Liver (tissue), 8 donors: ENCODE measurements at regions not wholly inside any gene's neighbourhood (a gene's known extent, or its start where the extent isn't known, plus 50 kb on each side); places are given as distances from the start of the nearest gene placed in this dataset.

Experiments
- DNase-seq: peaks from one replicate; pipeline ENCODE4 v3.0.0-alpha.2; 2017; ENCODE audit warnings: low spot score
- H3K27ac ChIP-seq, 2 donors: one replicate each; pipeline ENCODE4 v1.7.0; 2013; ENCODE audit warnings: inconsistent platforms in 2 of 2, low read length in 2 of 2, control low read depth in 1 of 2, low read depth in 1 of 2, mild to moderate bottlenecking in 1 of 2
- H3K27me3 ChIP-seq, 4 donors: one replicate each; pipeline versions ENCODE4 v1.6.1 to v1.7.0; 2013; ENCODE audit warnings: low read length in 3 of 4, inconsistent platforms in 1 of 4, mild to moderate bottlenecking in 1 of 4, moderate library complexity in 1 of 4; ENCODE audit not compliant: control insufficient read depth in 4 of 4, insufficient read depth in 4 of 4
- H3K36me3 ChIP-seq, 4 donors: one replicate each; pipeline versions ENCODE4 v1.6.1 to v1.7.0; 2013; ENCODE audit warnings: low read length in 3 of 4, mild to moderate bottlenecking in 3 of 4, low read depth in 1 of 4, moderate library complexity in 1 of 4; ENCODE audit not compliant: control insufficient read depth in 4 of 4, insufficient read depth in 3 of 4
- H3K4me1 ChIP-seq, 4 donors: one replicate each; pipeline versions ENCODE4 v1.6.1 to v1.7.0; 2013; ENCODE audit warnings: low read length in 3 of 4, mild to moderate bottlenecking in 3 of 4, moderate library complexity in 1 of 4; ENCODE audit not compliant: control insufficient read depth in 4 of 4, insufficient read depth in 4 of 4
- H3K4me3 ChIP-seq, 3 donors: one replicate each; pipeline versions ENCODE4 v1.6.1 to v1.7.0; 2013; ENCODE audit warnings: low read length in 3 of 3, control low read depth in 1 of 3, low read depth in 1 of 3, mild to moderate bottlenecking in 1 of 3
- H3K9ac ChIP-seq, 2 donors: one replicate each; pipeline ENCODE4 v1.7.0; 2013; ENCODE audit warnings: low read length in 2 of 2, mild to moderate bottlenecking in 2 of 2, moderate library complexity in 2 of 2, control low read depth in 1 of 2, low read depth in 1 of 2
- H3K9me3 ChIP-seq, 4 donors: one replicate each; pipeline versions ENCODE4 v1.6.1 to v1.7.0; 2013; ENCODE audit warnings: low read length in 3 of 4; ENCODE audit not compliant: control insufficient read depth in 4 of 4
- EGR1 ChIP-seq, 2 donors: IDR thresholded peaks; 2 replicates each; pipeline ENCODE4 v1.6.1; 2016 to 2018; ENCODE audit warnings: antibody characterized with exemption in 2 of 2, low read depth in 2 of 2
- FOXA1 ChIP-seq: IDR thresholded peaks from 2 replicates; pipeline ENCODE4 v1.6.1; 2016; ENCODE audit warnings: antibody characterized with exemption
- FOXA2 ChIP-seq: IDR thresholded peaks from 2 replicates; pipeline ENCODE4 v1.6.1; 2016; ENCODE audit warnings: antibody characterized with exemption
- GABPA ChIP-seq, 2 donors: IDR thresholded peaks in 1 of 2; conservative IDR thresholded peaks in 1 of 2; 2 replicates each; pipeline ENCODE4 v1.6.1; 2016; ENCODE audit warnings: antibody characterized with exemption in 2 of 2, mild to moderate bottlenecking in 1 of 2, moderate library complexity in 1 of 2
- HNF4A ChIP-seq, 2 donors: conservative IDR thresholded peaks; 2 replicates each; pipeline ENCODE4 v1.6.1; 2016; ENCODE audit warnings: antibody characterized with exemption in 2 of 2, mild to moderate bottlenecking in 2 of 2
- HNF4G ChIP-seq: IDR thresholded peaks from 2 replicates; pipeline ENCODE4 v1.6.1; 2016; ENCODE audit warnings: antibody characterized with exemption
- JUND ChIP-seq, 2 donors: IDR thresholded peaks; 2 replicates each; pipeline ENCODE4 v1.6.1; 2016; ENCODE audit warnings: antibody characterized with exemption in 2 of 2
- NR2F2 ChIP-seq: IDR thresholded peaks from 2 replicates; pipeline ENCODE4 v1.6.1; 2016; ENCODE audit warnings: antibody characterized with exemption
- RAD21 ChIP-seq, 2 donors: IDR thresholded peaks; 2 replicates each; pipeline ENCODE4 v1.6.1; 2016; ENCODE audit warnings: antibody characterized with exemption in 2 of 2, mild to moderate bottlenecking in 2 of 2
- RXRA ChIP-seq, 2 donors: IDR thresholded peaks; 2 replicates each; pipeline ENCODE4 v1.6.1; 2017 to 2018; ENCODE audit warnings: antibody characterized with exemption in 2 of 2, mild to moderate bottlenecking in 1 of 2
- SP1 ChIP-seq: IDR thresholded peaks from 2 replicates; pipeline ENCODE4 v1.6.1; 2018; ENCODE audit warnings: antibody characterized with exemption, mild to moderate bottlenecking
- TAF1 ChIP-seq: conservative IDR thresholded peaks from 2 replicates; pipeline ENCODE4 v1.6.1; 2016; ENCODE audit warnings: antibody characterized with exemption, mild to moderate bottlenecking
- YY1 ChIP-seq: IDR thresholded peaks from 2 replicates; pipeline ENCODE4 v1.6.1; 2016; ENCODE audit warnings: antibody characterized with exemption, mild to moderate bottlenecking
- WGBS: extraction: QIAGEN DNeasy Blood & Tissue Kit; methylation state at CpG from one replicate; pipeline ENCODE4 v1.1.7; 2013; 5-methylcytosine and 5-hydroxymethylcytosine counted together
- TF ChIP-seq, protein P1 (sequence below): IDR thresholded peaks from 2 replicates; pipeline ENCODE4 v1.6.1; 2016; ENCODE audit warnings: antibody characterized with exemption
- TF ChIP-seq, protein P2 (sequence below): IDR thresholded peaks from 2 replicates; pipeline ENCODE4 v1.6.1; 2016; ENCODE audit warnings: antibody characterized with exemption, mild to moderate bottlenecking
- TF ChIP-seq, protein P3 (sequence below): fragments of 150-350 bp; IDR thresholded peaks from 2 replicates; pipeline ENCODE4 v1.5.1; 2017; ENCODE audit warnings: improper control_type of control experiment, low read depth, low read length; ENCODE audit not compliant: missing input control
- TF ChIP-seq, protein P4 (sequence below): IDR thresholded peaks from 2 replicates; pipeline ENCODE4 v1.6.1; 2016; ENCODE audit warnings: antibody characterized with exemption
- TF ChIP-seq, protein P5 (sequence below): IDR thresholded peaks from 2 replicates; pipeline ENCODE4 v1.6.1; 2016; ENCODE audit warnings: antibody characterized with exemption
- donor health status: healthy.
- donor health status: healthy.
- donor health status: healthy.
- donor health status: healthy.
- donor health status: healthy.

DNA sequence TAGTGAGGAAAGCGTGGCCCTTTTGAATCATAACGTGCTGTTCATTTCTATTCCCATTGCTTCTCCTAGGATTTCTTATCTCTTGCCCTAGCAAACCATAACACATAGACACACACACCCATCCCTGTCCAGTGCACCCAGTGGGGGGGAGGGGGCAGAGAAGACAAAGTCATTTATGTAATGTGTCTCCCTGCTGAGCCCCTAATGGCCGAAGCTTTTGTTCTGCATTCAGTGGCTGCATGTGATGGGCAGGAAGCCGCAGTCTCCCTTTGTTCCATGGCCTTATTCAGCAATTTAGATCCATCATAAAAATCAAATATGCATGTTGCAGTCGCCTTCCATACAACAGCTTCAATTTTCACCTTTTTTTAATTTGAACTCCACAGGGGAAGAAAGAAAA is 325.4 kb downstream of the ZFHX3 start:
- 88% methylated on average over 5 of the region's 5 CpGs for WGBS
- no peaks in the 10 kb centered on the region for H3K36me3 ChIP-seq
- H3K27ac ChIP-seq, result no peak overlapping the region
- H3K9me3 ChIP-seq, result no peaks in the 10 kb centered on the region
- DNase-seq, result no peak
- no peaks in the 10 kb centered on the region for H3K27me3 ChIP-seq
- H3K9ac ChIP-seq, result no peak overlapping the region
- TF ChIP-seq HNF4G (no peak), TAF1 (no peak), FOXA2 (no peak), EGR1 (IDR thresholded peaks at IDR 0.05; ENCODE audit: low read depth in 2 of 2) (no peak), YY1 (no peak), HNF4A (conservative IDR thresholded peaks at IDR 0.05) (no peak), GABPA (IDR thresholded peaks at IDR 0.05 in 1 of 2, conservative IDR thresholded peaks at IDR 0.05 in 1 of 2) (no peak), JUND (IDR thresholded peaks at IDR 0.05) (no peak), FOXA1 (no peak), NR2F2 (no peak), RXRA (IDR thresholded peaks at IDR 0.05) (no peak), RAD21 (IDR thresholded peaks at IDR 0.05) (no peak)
- TF ChIP-seq, protein P1, sequence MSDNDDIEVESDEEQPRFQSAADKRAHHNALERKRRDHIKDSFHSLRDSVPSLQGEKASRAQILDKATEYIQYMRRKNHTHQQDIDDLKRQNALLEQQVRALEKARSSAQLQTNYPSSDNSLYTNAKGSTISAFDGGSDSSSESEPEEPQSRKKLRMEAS, result no peak
- TF ChIP-seq, protein P2, sequence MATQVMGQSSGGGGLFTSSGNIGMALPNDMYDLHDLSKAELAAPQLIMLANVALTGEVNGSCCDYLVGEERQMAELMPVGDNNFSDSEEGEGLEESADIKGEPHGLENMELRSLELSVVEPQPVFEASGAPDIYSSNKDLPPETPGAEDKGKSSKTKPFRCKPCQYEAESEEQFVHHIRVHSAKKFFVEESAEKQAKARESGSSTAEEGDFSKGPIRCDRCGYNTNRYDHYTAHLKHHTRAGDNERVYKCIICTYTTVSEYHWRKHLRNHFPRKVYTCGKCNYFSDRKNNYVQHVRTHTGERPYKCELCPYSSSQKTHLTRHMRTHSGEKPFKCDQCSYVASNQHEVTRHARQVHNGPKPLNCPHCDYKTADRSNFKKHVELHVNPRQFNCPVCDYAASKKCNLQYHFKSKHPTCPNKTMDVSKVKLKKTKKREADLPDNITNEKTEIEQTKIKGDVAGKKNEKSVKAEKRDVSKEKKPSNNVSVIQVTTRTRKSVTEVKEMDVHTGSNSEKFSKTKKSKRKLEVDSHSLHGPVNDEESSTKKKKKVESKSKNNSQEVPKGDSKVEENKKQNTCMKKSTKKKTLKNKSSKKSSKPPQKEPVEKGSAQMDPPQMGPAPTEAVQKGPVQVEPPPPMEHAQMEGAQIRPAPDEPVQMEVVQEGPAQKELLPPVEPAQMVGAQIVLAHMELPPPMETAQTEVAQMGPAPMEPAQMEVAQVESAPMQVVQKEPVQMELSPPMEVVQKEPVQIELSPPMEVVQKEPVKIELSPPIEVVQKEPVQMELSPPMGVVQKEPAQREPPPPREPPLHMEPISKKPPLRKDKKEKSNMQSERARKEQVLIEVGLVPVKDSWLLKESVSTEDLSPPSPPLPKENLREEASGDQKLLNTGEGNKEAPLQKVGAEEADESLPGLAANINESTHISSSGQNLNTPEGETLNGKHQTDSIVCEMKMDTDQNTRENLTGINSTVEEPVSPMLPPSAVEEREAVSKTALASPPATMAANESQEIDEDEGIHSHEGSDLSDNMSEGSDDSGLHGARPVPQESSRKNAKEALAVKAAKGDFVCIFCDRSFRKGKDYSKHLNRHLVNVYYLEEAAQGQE, result no peak
- TF ChIP-seq, protein P3, sequence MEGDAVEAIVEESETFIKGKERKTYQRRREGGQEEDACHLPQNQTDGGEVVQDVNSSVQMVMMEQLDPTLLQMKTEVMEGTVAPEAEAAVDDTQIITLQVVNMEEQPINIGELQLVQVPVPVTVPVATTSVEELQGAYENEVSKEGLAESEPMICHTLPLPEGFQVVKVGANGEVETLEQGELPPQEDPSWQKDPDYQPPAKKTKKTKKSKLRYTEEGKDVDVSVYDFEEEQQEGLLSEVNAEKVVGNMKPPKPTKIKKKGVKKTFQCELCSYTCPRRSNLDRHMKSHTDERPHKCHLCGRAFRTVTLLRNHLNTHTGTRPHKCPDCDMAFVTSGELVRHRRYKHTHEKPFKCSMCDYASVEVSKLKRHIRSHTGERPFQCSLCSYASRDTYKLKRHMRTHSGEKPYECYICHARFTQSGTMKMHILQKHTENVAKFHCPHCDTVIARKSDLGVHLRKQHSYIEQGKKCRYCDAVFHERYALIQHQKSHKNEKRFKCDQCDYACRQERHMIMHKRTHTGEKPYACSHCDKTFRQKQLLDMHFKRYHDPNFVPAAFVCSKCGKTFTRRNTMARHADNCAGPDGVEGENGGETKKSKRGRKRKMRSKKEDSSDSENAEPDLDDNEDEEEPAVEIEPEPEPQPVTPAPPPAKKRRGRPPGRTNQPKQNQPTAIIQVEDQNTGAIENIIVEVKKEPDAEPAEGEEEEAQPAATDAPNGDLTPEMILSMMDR, result no peak
- TF ChIP-seq, protein P4, sequence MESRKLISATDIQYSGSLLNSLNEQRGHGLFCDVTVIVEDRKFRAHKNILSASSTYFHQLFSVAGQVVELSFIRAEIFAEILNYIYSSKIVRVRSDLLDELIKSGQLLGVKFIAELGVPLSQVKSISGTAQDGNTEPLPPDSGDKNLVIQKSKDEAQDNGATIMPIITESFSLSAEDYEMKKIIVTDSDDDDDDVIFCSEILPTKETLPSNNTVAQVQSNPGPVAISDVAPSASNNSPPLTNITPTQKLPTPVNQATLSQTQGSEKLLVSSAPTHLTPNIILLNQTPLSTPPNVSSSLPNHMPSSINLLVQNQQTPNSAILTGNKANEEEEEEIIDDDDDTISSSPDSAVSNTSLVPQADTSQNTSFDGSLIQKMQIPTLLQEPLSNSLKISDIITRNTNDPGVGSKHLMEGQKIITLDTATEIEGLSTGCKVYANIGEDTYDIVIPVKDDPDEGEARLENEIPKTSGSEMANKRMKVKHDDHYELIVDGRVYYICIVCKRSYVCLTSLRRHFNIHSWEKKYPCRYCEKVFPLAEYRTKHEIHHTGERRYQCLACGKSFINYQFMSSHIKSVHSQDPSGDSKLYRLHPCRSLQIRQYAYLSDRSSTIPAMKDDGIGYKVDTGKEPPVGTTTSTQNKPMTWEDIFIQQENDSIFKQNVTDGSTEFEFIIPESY, result no peak
- TF ChIP-seq, protein P5, sequence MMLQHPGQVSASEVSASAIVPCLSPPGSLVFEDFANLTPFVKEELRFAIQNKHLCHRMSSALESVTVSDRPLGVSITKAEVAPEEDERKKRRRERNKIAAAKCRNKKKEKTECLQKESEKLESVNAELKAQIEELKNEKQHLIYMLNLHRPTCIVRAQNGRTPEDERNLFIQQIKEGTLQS, result no peak
- H3K4me3 ChIP-seq, result no peak overlapping the region
- H3K4me1 ChIP-seq, result no peaks in the 10 kb centered on the region

DNA sequence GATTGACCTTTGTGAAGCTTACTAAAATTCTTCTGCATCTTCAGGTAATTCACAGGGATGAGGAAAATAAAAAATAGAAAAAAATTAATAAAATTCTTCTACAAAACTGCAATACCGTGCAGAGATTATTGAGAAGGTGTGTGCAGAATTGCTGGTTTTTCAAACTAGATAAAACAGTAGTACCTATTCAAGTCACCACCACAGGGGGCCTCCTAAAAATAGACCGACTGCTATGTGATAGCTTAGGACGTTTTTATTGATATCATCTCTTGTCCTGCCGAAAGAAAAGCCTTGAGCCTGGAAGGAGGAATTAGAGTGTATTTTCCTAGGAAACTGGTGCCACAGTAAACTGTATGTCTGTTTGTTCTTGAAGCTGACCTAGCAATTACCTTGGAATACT is 325.9 kb downstream of the ZFHX3 start:
- H3K27ac ChIP-seq, result no peak overlapping the region
- no peak for DNase-seq
- no peaks in the 10 kb centered on the region for H3K4me1 ChIP-seq
- H3K4me3 ChIP-seq, result no peak overlapping the region
- H3K27me3 ChIP-seq, result no peaks in the 10 kb centered on the region
- no peaks in the 10 kb centered on the region for H3K36me3 ChIP-seq
- no peak overlapping the region for H3K9ac ChIP-seq
- WGBS, result 72% methylated on average over 4 of the region's 4 CpGs
- no peaks in the 10 kb centered on the region for H3K9me3 ChIP-seq
- TF ChIP-seq SP1 (no peak), HNF4A (conservative IDR thresholded peaks at IDR 0.05) (no peak), EGR1 (IDR thresholded peaks at IDR 0.05; ENCODE audit: low read depth in 2 of 2) (no peak), RXRA (IDR thresholded peaks at IDR 0.05) (no peak), NR2F2 (no peak), GABPA (IDR thresholded peaks at IDR 0.05 in 1 of 2, conservative IDR thresholded peaks at IDR 0.05 in 1 of 2) (no peak), FOXA1 (no peak), TAF1 (no peak)
- TF ChIP-seq, protein P3, result no peak
- TF ChIP-seq, protein P1, result no peak
- TF ChIP-seq, protein P4, result no peak
